Dendritic cell treated with granulocyte-macrophage colony-stimulating factor and Interleukin-4, amounts not matched to agents 40 ng/mL and 50 ng/mL, for 4 days (primary cell): ENCODE measurements at regions not wholly inside any gene's neighbourhood (a gene's known extent, or its start where the extent isn't known, plus 50 kb on each side); places are given as distances from the start of the nearest gene placed in this dataset.
"Not testable (repeated sequence)": the region's sequence is repeated elsewhere in the genome, so short reads cannot be mapped to it uniquely, and the experiment has no call there.

Experiments
- H3K27ac Mint-ChIP-seq: one replicate; pipeline ENCODE4 v1.8.0; 2022; ENCODE audit warnings: mild to moderate bottlenecking, mixed read lengths
- H3K27me3 Mint-ChIP-seq: one replicate; pipeline ENCODE4 v1.8.0; 2022; ENCODE audit warnings: mild to moderate bottlenecking, mixed read lengths
- H3K36me3 Mint-ChIP-seq: one replicate; pipeline ENCODE4 v1.8.0; 2022; ENCODE audit warnings: low read depth, mixed read lengths
- H3K4me1 Mint-ChIP-seq: one replicate; pipeline ENCODE4 v1.8.0; 2022; ENCODE audit warnings: low read depth, mixed read lengths
- H3K4me3 Mint-ChIP-seq: one replicate; pipeline ENCODE4 v1.8.0; 2022; ENCODE audit warnings: mild to moderate bottlenecking, moderate library complexity, mixed read lengths
- H3K9me3 Mint-ChIP-seq: one replicate; pipeline ENCODE4 v1.8.0; 2022; ENCODE audit warnings: mixed read lengths
- intact Hi-C: fragments of 100-400 bp; cut with micrococcal nuclease; formaldehyde crosslinking; loops from one replicate; pipeline ENCODE4 v1.15.0; 2022

DNA sequence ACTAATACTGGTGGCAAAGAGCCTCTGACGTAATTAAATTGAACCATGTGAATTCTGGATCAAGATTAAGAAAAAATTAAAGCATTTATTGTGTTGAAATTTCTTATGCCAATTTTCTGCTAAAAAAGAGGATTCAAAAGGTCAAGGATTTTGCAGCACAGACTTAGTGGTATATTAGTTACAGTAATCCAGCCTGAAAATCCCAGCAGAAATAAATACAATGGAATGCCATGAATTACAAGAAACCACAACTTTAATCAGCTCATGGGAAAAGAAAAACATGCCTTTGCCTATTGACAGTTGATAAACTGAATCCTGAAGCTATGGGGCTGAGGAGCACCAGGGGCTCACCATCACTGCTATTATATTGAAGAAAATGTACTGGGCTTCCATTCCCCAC lies 114.8 kb upstream of the SATB2 start:
- Mint-ChIP-seq H3K36me3 (no peaks in the 10 kb centered on the region), H3K9me3 (no peaks in the 10 kb centered on the region), H3K27ac (no peak overlapping the region), H3K4me1 (no peaks in the 10 kb centered on the region), H3K4me3 (no peak overlapping the region), H3K27me3 (no peaks in the 10 kb centered on the region)
- intact Hi-C loops: no loop called here

DNA sequence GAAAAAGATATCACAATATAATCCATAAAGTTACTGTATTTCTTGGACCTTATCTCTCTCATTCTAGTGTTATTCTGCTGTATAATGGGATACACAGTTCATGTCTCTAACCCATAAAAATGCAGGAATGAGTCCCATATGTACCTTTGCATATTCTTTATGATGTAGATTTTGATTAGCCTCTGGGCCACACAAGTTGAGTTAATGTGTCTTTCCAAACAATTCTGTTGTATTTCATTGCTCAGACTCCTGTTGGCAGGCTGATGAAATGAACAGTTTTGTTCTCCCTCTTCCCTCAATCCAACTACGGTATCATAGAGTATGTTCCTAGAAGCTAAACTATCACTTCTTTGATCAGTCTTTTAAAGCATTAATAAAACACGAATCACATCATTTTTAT lies 113.2 kb upstream of the SATB2 start:
- Mint-ChIP-seq H3K4me3 (no peak overlapping the region), H3K27me3 (no peaks in the 10 kb centered on the region), H3K9me3 (no peaks in the 10 kb centered on the region), H3K36me3 (no peaks in the 10 kb centered on the region), H3K4me1 (no peaks in the 10 kb centered on the region), H3K27ac (no peak overlapping the region)
- intact Hi-C loops: no loop called here

DNA sequence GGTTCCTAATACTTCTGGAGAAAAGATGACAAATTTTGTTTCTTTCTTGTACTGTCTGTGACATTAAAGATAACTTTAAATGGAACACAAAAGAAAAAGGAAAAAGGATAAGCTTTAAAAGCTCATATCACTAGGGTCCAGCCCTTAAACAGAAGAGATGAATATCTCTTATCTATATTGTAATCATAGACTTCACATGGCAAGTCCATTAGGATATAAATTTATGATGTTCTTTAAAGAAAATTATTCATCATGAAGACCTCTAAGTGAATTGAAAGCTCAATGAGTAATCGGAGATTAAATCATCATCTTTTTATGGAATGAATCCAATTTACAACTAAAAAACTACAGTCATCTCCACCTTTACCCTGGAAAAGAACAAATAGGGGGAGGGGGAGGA lies 111.6 kb upstream of the SATB2 start:
- Mint-ChIP-seq H3K27me3 (no peaks in the 10 kb centered on the region), H3K9me3 (no peaks in the 10 kb centered on the region), H3K4me1 (no peaks in the 10 kb centered on the region), H3K36me3 (no peaks in the 10 kb centered on the region), H3K27ac (no peak overlapping the region), H3K4me3 (no peak overlapping the region)
- intact Hi-C loops: no loop called here

DNA sequence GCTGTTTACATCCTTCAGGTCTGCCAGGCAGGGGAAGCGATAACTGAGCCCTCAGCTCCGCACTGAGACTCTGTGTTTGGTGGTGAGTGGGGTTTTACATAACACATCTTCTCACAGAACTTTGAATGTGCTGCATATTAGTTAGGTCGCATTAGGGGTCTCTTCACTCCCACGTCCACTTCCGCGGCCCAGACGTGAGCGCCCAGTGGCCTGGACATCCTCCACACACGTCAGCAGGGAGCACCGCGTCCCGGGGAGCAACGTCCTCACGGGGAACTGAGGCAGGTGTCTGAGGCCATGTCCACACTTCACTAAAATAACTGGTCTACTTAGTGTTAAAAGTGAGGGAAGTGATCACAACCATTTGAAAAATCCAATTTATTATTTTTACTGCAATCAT lies 100.4 kb upstream of the SATB2 start:
- H3K27me3 Mint-ChIP-seq: no peaks in the 10 kb centered on the region
- intact Hi-C loops: no loop called here
- H3K4me1 Mint-ChIP-seq: no peaks in the 10 kb centered on the region
- H3K9me3 Mint-ChIP-seq: no peaks in the 10 kb centered on the region
- H3K27ac Mint-ChIP-seq: no peak overlapping the region
- H3K36me3 Mint-ChIP-seq: no peaks in the 10 kb centered on the region
- no peak overlapping the region for H3K4me3 Mint-ChIP-seq

DNA sequence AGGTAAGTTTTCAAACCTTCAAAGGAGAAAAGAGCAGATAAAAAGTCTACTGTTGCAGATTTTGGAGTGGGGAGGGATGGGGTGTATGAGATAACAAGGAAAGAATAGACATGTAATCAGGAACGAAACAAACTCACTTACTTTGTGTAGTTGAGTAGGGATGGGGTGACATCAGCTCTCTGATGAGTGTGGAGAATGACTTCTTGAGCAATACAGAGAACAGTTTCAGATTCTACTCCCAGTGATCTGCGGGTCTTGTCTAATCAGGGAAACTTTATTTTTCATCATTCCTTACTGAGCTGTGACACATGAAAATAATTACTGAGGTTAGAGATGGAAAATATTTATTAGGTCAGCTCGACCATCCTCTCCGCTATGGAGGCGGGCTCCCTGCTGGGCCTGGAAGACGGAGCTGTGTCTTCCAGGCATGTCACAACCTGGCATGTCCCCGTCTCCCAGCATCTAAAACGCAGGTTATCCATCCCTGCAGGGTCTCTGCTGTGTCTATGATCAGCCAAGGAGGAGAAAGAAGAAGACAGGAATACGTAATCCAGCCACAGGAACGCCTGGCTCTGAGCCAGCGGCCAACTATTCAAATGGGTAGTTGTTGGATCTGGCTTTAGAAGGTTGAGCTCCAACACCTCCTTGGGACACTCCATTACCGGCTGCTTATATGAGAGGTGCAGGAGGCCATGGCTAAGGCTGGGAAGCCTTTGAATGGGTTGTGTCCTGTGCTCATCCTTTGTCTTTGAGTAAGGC lies 99.0 kb upstream of the SATB2 start:
- intact Hi-C loops: no loop called here
- no peaks in the 10 kb centered on the region for H3K9me3 Mint-ChIP-seq
- H3K27me3 Mint-ChIP-seq: no peaks in the 10 kb centered on the region
- H3K27ac Mint-ChIP-seq: no peak overlapping the region
- no peak overlapping the region for H3K4me3 Mint-ChIP-seq
- no peaks in the 10 kb centered on the region for H3K36me3 Mint-ChIP-seq
- no peaks in the 10 kb centered on the region for H3K4me1 Mint-ChIP-seq

DNA sequence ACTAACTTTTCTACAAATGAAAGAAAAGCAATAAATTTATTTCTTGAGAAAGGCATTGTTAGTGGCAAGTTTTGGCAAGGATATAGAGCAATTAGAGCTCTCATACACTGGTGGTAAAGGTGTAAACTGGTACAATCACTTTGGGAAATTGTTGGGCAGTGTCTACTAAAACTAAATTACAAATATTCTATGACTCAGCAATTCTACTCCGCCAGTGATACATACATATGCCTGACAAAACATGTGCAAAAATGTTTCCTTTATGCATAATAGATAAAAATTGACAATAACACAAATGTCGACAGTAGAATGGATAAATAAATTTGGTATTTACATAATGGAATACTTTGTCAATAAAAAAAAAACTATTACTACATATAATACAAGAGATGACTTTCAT lies 96.3 kb upstream of the SATB2 start:
- Mint-ChIP-seq H3K27ac (no peak overlapping the region), H3K36me3 (no peaks in the 10 kb centered on the region), H3K9me3 (peaks cover 13% of the 10 kb centered on the region), H3K4me3 (no peak overlapping the region), H3K4me1 (no peaks in the 10 kb centered on the region), H3K27me3 (no peaks in the 10 kb centered on the region)
- intact Hi-C loops: no loop called here

DNA sequence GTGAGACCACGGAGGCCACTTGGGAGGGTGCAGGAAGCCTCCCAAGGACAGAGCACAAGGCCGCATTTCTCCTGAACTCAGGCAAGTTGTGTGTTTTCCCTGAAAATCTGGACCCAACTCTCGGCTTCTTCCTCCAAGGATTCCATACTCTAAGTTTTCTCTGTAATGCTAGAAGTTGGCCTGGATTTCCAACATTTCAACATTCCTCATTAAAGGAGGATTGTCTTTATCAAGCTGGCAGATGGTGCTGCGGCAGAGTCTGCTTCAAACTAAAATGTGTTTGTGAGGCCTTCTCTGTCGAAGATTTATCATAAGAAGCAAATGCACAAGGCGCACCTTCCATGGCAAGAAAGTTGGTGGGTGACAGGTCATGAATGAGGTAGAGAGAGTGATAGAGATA lies 94.4 kb upstream of the SATB2 start:
- H3K27ac Mint-ChIP-seq: no peak overlapping the region
- H3K27me3 Mint-ChIP-seq: no peaks in the 10 kb centered on the region
- no peaks in the 10 kb centered on the region for H3K36me3 Mint-ChIP-seq
- intact Hi-C loops: no loop called here
- H3K9me3 Mint-ChIP-seq: peaks cover 14% of the 10 kb centered on the region
- H3K4me3 Mint-ChIP-seq: no peak overlapping the region
- no peaks in the 10 kb centered on the region for H3K4me1 Mint-ChIP-seq

DNA sequence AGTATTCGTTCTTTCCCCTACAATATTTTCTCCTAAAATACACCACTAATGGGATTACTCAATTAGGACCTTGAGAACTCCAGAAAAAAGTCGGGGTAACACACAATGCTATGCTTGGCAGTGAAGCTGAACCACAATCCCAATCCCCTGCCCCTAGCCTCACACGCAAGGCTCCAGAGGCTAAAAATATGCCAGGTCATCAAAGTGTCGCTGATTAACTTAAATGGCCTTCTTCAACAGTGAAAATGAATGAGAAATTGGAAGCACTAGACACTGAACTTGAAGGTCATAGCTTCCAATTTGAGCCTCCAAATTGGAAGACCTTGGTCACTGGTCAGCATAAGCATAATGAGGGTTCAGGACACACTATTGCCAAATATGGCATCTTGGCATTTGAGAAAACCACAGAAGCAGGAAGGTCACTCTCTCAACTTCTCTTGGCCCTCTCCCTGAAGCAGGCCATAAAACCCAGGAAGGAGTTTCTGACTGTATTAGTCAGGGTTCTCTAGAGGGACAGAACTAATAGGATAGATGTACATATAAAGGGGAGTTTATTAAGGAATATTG lies 86.0 kb upstream of the SATB2 start:
- no peak overlapping the region for H3K27ac Mint-ChIP-seq
- no peak overlapping the region for H3K4me3 Mint-ChIP-seq
- H3K27me3 Mint-ChIP-seq: no peaks in the 10 kb centered on the region
- H3K36me3 Mint-ChIP-seq: no peaks in the 10 kb centered on the region
- no peaks in the 10 kb centered on the region for H3K4me1 Mint-ChIP-seq
- H3K9me3 Mint-ChIP-seq: peaks cover 13% of the 10 kb centered on the region
- intact Hi-C loops: no loop called here

DNA sequence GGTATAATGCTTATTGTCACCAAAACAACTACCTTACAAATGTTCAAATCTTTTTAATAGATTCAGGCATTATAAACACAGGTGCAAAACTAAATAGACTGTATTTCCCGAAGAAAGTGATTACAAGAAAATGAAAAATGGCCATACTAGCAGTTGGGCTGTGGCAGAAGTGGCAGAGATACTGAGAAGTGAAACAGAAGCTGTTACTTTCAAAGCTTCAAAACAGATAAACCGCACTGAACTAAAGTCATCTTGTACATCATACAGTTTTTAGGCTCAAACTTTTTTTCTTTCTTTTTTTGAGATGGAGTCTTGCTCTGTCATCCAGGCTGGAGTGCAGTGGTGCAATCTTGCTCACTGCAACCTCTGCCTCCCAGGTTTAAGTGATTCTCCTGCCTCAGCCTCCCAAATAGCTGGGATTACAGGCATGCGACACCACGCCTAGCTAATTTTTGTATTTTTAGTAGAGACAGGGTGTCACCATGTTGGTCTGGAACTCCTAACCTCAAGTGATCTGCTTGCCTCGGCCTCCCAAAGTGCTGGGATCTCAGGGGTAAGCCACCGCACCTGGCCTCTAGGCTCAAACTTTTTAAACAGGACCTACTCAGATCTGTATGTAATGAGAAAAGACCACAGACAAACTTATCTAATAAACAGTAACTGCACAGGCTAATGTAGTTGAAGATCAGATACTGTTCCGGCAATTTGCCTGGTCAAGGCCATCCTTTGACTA lies 77.9 kb upstream of the SATB2 start:
- H3K27me3 Mint-ChIP-seq: no peaks in the 10 kb centered on the region
- H3K4me1 Mint-ChIP-seq: no peaks in the 10 kb centered on the region
- no peaks in the 10 kb centered on the region for H3K36me3 Mint-ChIP-seq
- no peak overlapping the region for H3K4me3 Mint-ChIP-seq
- H3K9me3 Mint-ChIP-seq: no peaks in the 10 kb centered on the region
- H3K27ac Mint-ChIP-seq: no peak overlapping the region
- intact Hi-C loops: no loop called here

DNA sequence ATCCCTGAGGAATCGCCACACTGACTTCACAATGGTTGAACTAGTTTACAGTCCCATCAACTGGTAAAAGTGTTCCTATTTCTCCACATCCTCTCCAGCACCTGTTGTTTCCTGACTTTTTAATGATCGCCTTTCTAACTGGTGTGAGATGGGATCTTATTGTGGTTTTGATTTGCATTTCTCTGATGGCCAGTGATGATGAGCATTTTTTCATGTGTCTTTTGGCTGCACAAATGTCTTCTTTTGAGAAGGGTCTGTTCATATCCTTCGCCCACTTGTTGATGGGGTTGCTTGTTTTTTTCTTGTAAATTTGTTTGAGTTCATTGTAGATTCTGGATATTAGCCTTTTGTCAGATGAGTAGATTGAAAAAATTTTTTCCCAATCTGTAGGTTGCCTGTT lies 76.1 kb upstream of the SATB2 start:
- H3K27me3 Mint-ChIP-seq, H3K4me1 Mint-ChIP-seq, H3K36me3 Mint-ChIP-seq, H3K27ac Mint-ChIP-seq, H3K9me3 Mint-ChIP-seq, H3K4me3 Mint-ChIP-seq, intact Hi-C loops: not testable (repeated sequence)

DNA sequence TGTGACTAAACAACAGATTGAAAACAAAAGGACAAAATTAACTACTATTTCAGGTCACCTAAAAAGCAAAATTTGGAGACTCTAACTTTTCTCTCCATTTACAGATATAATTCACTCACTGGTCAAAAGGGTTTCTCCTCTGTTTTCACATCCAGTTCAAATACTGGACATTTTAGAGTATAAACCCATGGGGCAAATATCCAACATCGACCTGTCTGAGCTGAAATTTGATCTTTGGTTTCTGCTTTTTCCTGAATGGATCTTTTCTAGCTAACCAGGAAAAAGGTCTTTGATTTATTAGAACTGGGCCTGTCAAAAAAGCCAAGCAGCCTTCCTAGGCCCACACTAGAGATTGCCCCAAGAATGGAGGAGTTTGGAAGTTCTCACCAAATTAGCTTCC lies 69.3 kb upstream of the SATB2 start:
- Mint-ChIP-seq H3K27ac (no peak overlapping the region), H3K27me3 (no peaks in the 10 kb centered on the region), H3K4me3 (no peak overlapping the region), H3K36me3 (no peaks in the 10 kb centered on the region), H3K4me1 (no peaks in the 10 kb centered on the region), H3K9me3 (no peaks in the 10 kb centered on the region)
- intact Hi-C loops: no loop called here

DNA sequence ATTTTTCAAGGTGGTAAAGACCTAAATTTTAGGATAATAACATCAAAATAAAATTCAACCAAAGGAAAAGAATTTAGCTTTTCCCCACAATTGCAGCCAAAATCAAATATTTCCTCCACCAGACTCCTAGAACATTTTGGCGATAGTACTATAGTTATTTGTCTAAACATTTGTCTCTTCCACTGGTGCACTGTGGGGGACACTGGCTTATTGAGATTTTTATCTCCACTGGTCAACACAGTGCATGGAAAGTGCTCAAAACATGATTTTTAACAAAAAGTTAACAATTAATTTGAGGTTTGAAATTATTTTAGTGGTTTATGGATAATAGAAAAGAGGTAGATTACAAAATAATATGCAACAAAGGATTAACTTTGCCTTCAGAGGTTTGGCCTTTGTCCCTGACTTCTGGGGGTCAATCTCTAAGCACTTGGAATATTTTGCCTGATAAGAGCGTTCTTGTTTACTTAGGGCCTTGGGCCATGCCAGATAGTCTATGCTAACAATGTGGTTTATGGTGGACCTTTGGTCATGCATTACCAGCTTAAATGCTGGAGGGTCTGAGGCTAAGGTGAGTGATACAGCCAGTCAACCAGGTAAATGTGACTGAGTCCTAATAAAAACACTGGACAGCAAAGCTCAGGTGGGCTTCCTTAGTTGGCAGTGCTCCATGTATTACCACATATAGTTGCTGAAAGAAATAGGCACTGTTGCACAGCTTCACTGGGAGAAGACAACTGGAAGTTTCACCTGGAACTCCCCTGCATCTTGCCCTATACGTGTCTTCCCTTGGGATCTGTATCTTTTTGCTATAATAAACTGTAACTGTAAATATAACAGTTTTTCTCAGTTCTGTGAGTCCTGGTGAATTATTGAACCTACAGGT lies 67.2 kb upstream of the SATB2 start:
- no peaks in the 10 kb centered on the region for H3K4me1 Mint-ChIP-seq
- H3K9me3 Mint-ChIP-seq: no peaks in the 10 kb centered on the region
- H3K4me3 Mint-ChIP-seq: no peak overlapping the region
- no peak overlapping the region for H3K27ac Mint-ChIP-seq
- intact Hi-C loops: no loop called here
- no peaks in the 10 kb centered on the region for H3K36me3 Mint-ChIP-seq
- no peaks in the 10 kb centered on the region for H3K27me3 Mint-ChIP-seq

DNA sequence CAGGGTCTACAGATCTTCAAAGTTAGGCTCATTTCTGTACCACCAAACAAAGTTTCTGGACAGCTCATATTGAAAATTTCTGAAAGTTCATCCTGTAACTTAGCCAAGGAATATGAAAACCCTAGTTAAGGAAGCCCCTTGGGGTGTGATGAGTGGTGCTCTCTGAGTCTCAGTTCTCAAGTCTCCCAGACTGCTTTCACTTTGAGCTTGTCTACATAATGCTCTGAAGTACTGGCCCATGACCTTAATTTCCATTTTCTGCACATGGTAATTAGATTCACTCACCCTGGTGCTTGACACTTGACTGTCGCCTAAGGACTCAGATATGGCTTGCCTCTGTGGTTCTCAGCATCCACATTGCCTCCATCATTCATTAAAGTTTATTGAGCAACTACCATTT lies 51.7 kb upstream of the SATB2 start:
- Mint-ChIP-seq H3K4me3 (no peak overlapping the region), H3K27ac (no peak overlapping the region), H3K36me3 (no peaks in the 10 kb centered on the region), H3K27me3 (no peaks in the 10 kb centered on the region), H3K9me3 (no peaks in the 10 kb centered on the region), H3K4me1 (no peaks in the 10 kb centered on the region)
- intact Hi-C loops: no loop called here
